SK-N-SH (cell line): ENCODE measurements at regions not wholly inside any gene's neighbourhood (a gene's known extent, or its start where the extent isn't known, plus 50 kb on each side); places are given as distances from the start of the nearest gene placed in this dataset.

ENCODE experiments used
- CTCF ChIA-PET: fragments of 300-600, 350-600 bp; formaldehyde crosslinking; extraction: SDS; loops from one replicate; lab custom pipeline; 2021; lab: Yijun Ruan, JAX
- POLR2A ChIA-PET: fragments of 350-600 bp; sonication (Branson Sonifier 250); formaldehyde crosslinking; extraction: SDS; loops from one replicate; lab custom pipeline; 2020; ENCODE audit warnings: antibody characterized with exemption, inconsistent platforms; lab: Yijun Ruan, JAX
- DNase-seq: peaks from one replicate; pipeline ENCODE4 v3.0.0; 2012
- H2AFZ ChIP-seq: fragments of 200-600 bp; sonication (generic); 2 replicates; pipeline ENCODE4 v1.8.1; 2016; ENCODE audit warnings: antibody characterized with exemption, mild to moderate bottlenecking, low read depth
- H3F3A ChIP-seq: fragments of 200-600 bp; sonication (generic); replicated peaks from 2 replicates; pipeline ENCODE3; 2016; ENCODE audit warnings: antibody characterized with exemption, mild to moderate bottlenecking; ENCODE audit not compliant: insufficient read depth
- H3K27ac ChIP-seq, 2 experiments: fragments of 200-500 bp in 1 of 2; fragments of 200-600 bp in 1 of 2; sonication (Bioruptor generic) in 1 of 2; sonication (generic), shearing (Covaris generic) in 1 of 2; 2 replicates each; pipeline versions ENCODE4 v1.5.1 to v1.6.1; 2014 to 2016; ENCODE audit warnings: low read depth in 2 of 2, inconsistent platforms in 1 of 2, low read length in 1 of 2, mild to moderate bottlenecking in 1 of 2, mixed read lengths in 1 of 2
- H3K27me3 ChIP-seq: fragments of 200-600 bp; sonication (generic), shearing (Covaris generic); 2 replicates; pipeline ENCODE4 v1.6.1; 2016; ENCODE audit warnings: mixed run types; ENCODE audit not compliant: insufficient read depth
- H3K36me3 ChIP-seq, 2 experiments: fragments of 200-500 bp in 1 of 2; fragments of 200-600 bp in 1 of 2; sonication (Bioruptor generic) in 1 of 2; sonication (generic) in 1 of 2; replicated peaks in 1 of 2; 2 replicates each; pipeline versions ENCODE3 to v1.5.1; 2014 to 2016; ENCODE audit warnings: low read length in 1 of 2, mild to moderate bottlenecking in 1 of 2; ENCODE audit not compliant: insufficient read depth in 2 of 2, control insufficient read depth in 1 of 2
- H3K4me1 ChIP-seq, 2 experiments: fragments of 200-500 bp in 1 of 2; fragments of 200-600 bp in 1 of 2; sonication (Bioruptor generic) in 1 of 2; sonication (generic), shearing (Covaris generic) in 1 of 2; 2 replicates each; pipeline versions ENCODE4 v1.5.1 to v1.6.1; 2014 to 2016; ENCODE audit warnings: low read depth in 1 of 2, low read length in 1 of 2, mixed run types in 1 of 2; ENCODE audit not compliant: insufficient read depth in 2 of 2, control insufficient read depth in 1 of 2
- H3K4me2 ChIP-seq: fragments of 200-600 bp; sonication (generic), shearing (Covaris generic); 2 replicates; pipeline ENCODE4 v1.6.1; 2017; ENCODE audit warnings: mixed run types
- H3K4me3 ChIP-seq, 2 experiments: fragments of 200-500 bp in 1 of 2; fragments of 200-600 bp in 1 of 2; sonication (Bioruptor generic) in 1 of 2; sonication (generic), shearing (Covaris generic) in 1 of 2; 2 replicates each; pipeline versions ENCODE4 v1.5.1 to v1.8.1; 2014 to 2016; ENCODE audit warnings: low read depth in 2 of 2, inconsistent platforms in 1 of 2, low read length in 1 of 2, mild to moderate bottlenecking in 1 of 2, mixed read lengths in 1 of 2, moderate library complexity in 1 of 2
- H3K79me2 ChIP-seq: fragments of 200-600 bp; sonication (generic); 2 replicates; pipeline ENCODE4 v1.8.1; 2017; ENCODE audit warnings: mild to moderate bottlenecking; ENCODE audit not compliant: insufficient read depth
- H3K9ac ChIP-seq: fragments of 200-600 bp; sonication (generic); 2 replicates; pipeline ENCODE4 v1.6.1; 2017; ENCODE audit warnings: mixed run types
- H3K9me2 ChIP-seq: fragments of 200-600 bp; sonication (generic); 2 replicates; pipeline ENCODE4 v1.6.1; 2017; ENCODE audit warnings: mixed run types
- H3K9me3 ChIP-seq: fragments of 200-600 bp; sonication (generic); 2 replicates; pipeline ENCODE4 v1.6.1; 2017; ENCODE audit warnings: mixed run types, mild to moderate bottlenecking, moderate library complexity
- H4K20me1 ChIP-seq: fragments of 200-600 bp; sonication (generic); 2 replicates; pipeline ENCODE4 v1.6.1; 2017; ENCODE audit warnings: mild to moderate bottlenecking, mixed run types; ENCODE audit not compliant: insufficient read depth
- CHD2 ChIP-seq: fragments of 150-350 bp; IDR thresholded peaks from 2 replicates; pipeline ENCODE4 v1.6.1; 2018; ENCODE audit warnings: low read length; ENCODE audit not compliant: partially characterized antibody
- GABPA ChIP-seq: IDR thresholded peaks from 2 replicates; pipeline ENCODE4 v1.4.0; 2012; ENCODE audit warnings: low read depth, mild to moderate bottlenecking
- JUND ChIP-seq: IDR thresholded peaks from 2 replicates; pipeline ENCODE4 v1.4.0; 2012
- NFIC ChIP-seq: IDR thresholded peaks from 2 replicates; pipeline ENCODE4 v1.4.0; 2012; ENCODE audit warnings: borderline replicate concordance
- RAD21 ChIP-seq: IDR thresholded peaks from 2 replicates; pipeline ENCODE4 v1.6.1; 2012; ENCODE audit warnings: mild to moderate bottlenecking, low read length
- RFX5 ChIP-seq: IDR thresholded peaks from 2 replicates; pipeline ENCODE4 v1.6.1; 2012; ENCODE audit warnings: mild to moderate bottlenecking, improper control_type of control experiment, low read length
- RXRA ChIP-seq: IDR thresholded peaks from 2 replicates; pipeline ENCODE4 v1.4.0; 2012; ENCODE audit warnings: low read depth, mild to moderate bottlenecking, borderline replicate concordance
- SMC3 ChIP-seq: IDR thresholded peaks from 2 replicates; pipeline ENCODE4 v1.6.1; 2012; ENCODE audit warnings: low read depth, low read length, improper control_type of control experiment
- TAF1 ChIP-seq: IDR thresholded peaks from 2 replicates; pipeline ENCODE4 v1.6.1; 2012; ENCODE audit warnings: low read depth, mild to moderate bottlenecking, low read length, moderate library complexity, borderline replicate concordance
- YY1 ChIP-seq: IDR thresholded peaks from 2 replicates; pipeline ENCODE4 v1.4.0; 2012; ENCODE audit warnings: low read depth, mild to moderate bottlenecking
- WGBS: methylation state at CpG from one replicate; pipeline ENCODE4 v1.1.6; 2017; ENCODE audit warnings: low lambda C conversion rate; 5-methylcytosine and 5-hydroxymethylcytosine counted together
- TF ChIP-seq, protein P1 (sequence below): fragments of 150-350 bp; IDR thresholded peaks from 2 replicates; pipeline ENCODE4 v1.6.1; 2016; ENCODE audit warnings: mild to moderate bottlenecking, low read depth, low read length
- TF ChIP-seq, protein P2 (sequence below): IDR thresholded peaks from 2 replicates; pipeline ENCODE4 v1.6.1; 2012; ENCODE audit warnings: mild to moderate bottlenecking, low read depth, low read length, moderate library complexity
- TF ChIP-seq, protein P3 (sequence below): IDR thresholded peaks from 2 replicates; pipeline ENCODE4 v1.4.0; 2012; ENCODE audit warnings: low read depth, borderline replicate concordance

DNA sequence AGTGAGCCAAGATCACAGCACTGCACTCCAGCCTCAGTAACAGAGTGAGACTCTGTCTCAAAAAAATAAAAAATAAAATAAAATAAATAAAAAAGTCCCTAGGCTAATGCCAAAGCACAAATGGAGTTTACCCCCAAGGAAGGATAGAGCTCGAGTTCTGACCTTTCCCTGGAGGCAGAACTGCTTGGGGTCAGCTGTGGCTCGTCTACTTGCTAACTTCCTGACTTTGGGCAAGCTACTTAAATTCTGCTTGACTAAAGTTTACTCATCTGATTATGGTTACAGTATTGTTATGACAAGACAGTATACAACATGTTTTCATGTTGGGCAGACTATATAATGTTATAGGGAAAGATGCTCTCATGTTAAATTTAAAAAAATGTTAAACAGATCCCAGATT, 359.2 kb downstream of the DNAH5 start:
- Histone ChIP-seq H3K4me1 (no peaks in the 10 kb centered on the region), H3K4me3 (no peak overlapping the region), H3K9me2 (no peaks in the 10 kb centered on the region; the same call in 1 of the 2 replicates), H3K4me2 (no peak overlapping the region), H3F3A (no peaks in the 10 kb centered on the region), H3K27ac (no peak overlapping the region), H4K20me1 (no peaks in the 10 kb centered on the region), H3K9ac (no peak overlapping the region), H2AFZ (no peak overlapping the region), H3K27me3 (no peaks in the 10 kb centered on the region; the same call in 1 of the 2 replicates), H3K36me3 (no peaks in the 10 kb centered on the region), H3K9me3 (no peaks in the 10 kb centered on the region), H3K79me2 (no peaks in the 10 kb centered on the region)
- POLR2A ChIA-PET = no interaction called here
- DNase-seq = no peak
- WGBS = 5% methylated on average over 2 of the region's 2 CpGs
- TF ChIP-seq YY1 = no peak
- TF ChIP-seq RAD21 = no peak
- no peak for TF ChIP-seq RXRA
- TF ChIP-seq, protein P1, sequence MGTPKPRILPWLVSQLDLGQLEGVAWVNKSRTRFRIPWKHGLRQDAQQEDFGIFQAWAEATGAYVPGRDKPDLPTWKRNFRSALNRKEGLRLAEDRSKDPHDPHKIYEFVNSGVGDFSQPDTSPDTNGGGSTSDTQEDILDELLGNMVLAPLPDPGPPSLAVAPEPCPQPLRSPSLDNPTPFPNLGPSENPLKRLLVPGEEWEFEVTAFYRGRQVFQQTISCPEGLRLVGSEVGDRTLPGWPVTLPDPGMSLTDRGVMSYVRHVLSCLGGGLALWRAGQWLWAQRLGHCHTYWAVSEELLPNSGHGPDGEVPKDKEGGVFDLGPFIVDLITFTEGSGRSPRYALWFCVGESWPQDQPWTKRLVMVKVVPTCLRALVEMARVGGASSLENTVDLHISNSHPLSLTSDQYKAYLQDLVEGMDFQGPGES = no peak
- no peak for TF ChIP-seq RFX5
- TF ChIP-seq CHD2 = no peak
- no peak for TF ChIP-seq JUND
- TF ChIP-seq, protein P2, sequence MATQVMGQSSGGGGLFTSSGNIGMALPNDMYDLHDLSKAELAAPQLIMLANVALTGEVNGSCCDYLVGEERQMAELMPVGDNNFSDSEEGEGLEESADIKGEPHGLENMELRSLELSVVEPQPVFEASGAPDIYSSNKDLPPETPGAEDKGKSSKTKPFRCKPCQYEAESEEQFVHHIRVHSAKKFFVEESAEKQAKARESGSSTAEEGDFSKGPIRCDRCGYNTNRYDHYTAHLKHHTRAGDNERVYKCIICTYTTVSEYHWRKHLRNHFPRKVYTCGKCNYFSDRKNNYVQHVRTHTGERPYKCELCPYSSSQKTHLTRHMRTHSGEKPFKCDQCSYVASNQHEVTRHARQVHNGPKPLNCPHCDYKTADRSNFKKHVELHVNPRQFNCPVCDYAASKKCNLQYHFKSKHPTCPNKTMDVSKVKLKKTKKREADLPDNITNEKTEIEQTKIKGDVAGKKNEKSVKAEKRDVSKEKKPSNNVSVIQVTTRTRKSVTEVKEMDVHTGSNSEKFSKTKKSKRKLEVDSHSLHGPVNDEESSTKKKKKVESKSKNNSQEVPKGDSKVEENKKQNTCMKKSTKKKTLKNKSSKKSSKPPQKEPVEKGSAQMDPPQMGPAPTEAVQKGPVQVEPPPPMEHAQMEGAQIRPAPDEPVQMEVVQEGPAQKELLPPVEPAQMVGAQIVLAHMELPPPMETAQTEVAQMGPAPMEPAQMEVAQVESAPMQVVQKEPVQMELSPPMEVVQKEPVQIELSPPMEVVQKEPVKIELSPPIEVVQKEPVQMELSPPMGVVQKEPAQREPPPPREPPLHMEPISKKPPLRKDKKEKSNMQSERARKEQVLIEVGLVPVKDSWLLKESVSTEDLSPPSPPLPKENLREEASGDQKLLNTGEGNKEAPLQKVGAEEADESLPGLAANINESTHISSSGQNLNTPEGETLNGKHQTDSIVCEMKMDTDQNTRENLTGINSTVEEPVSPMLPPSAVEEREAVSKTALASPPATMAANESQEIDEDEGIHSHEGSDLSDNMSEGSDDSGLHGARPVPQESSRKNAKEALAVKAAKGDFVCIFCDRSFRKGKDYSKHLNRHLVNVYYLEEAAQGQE = no peak
- no peak for TF ChIP-seq GABPA
- TF ChIP-seq NFIC = no peak
- TF ChIP-seq, protein P3, sequence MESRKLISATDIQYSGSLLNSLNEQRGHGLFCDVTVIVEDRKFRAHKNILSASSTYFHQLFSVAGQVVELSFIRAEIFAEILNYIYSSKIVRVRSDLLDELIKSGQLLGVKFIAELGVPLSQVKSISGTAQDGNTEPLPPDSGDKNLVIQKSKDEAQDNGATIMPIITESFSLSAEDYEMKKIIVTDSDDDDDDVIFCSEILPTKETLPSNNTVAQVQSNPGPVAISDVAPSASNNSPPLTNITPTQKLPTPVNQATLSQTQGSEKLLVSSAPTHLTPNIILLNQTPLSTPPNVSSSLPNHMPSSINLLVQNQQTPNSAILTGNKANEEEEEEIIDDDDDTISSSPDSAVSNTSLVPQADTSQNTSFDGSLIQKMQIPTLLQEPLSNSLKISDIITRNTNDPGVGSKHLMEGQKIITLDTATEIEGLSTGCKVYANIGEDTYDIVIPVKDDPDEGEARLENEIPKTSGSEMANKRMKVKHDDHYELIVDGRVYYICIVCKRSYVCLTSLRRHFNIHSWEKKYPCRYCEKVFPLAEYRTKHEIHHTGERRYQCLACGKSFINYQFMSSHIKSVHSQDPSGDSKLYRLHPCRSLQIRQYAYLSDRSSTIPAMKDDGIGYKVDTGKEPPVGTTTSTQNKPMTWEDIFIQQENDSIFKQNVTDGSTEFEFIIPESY = no peak
- TF ChIP-seq TAF1 = no peak
- no peak for TF ChIP-seq SMC3
- CTCF ChIA-PET = no interaction called here
